Mesothelial cell of epicardium (in vitro differentiated cells): ENCODE measurements at regions not wholly inside any gene's neighbourhood (a gene's known extent, or its start where the extent isn't known, plus 50 kb on each side); places are given as distances from the start of the nearest gene placed in this dataset.
"Not testable (repeated sequence)": the region's sequence is repeated elsewhere in the genome, so short reads cannot be mapped to it uniquely, and the experiment has no call there.

Experiments used
- DNase-seq, 2 experiments: peaks; one replicate each; pipeline ENCODE4 v3.0.0; 2021; ENCODE audit warnings: low spot score in 2 of 2; ENCODE audit not compliant: unreplicated experiment in 2 of 2
- H3K27ac Mint-ChIP-seq: 2 replicates; pipeline ENCODE4 v1.8.0; 2021; ENCODE audit warnings: mixed read lengths
- H3K27me3 Mint-ChIP-seq: 2 replicates; pipeline ENCODE4 v1.8.0; 2021; ENCODE audit warnings: low read depth, mixed read lengths
- H3K36me3 Mint-ChIP-seq: 2 replicates; pipeline ENCODE4 v1.8.0; 2021; ENCODE audit warnings: mixed read lengths
- H3K4me1 Mint-ChIP-seq: 2 replicates; pipeline ENCODE4 v1.8.0; 2021; ENCODE audit warnings: mixed read lengths
- H3K4me3 Mint-ChIP-seq: 2 replicates; pipeline ENCODE4 v1.8.0; 2021; ENCODE audit warnings: mild to moderate bottlenecking, moderate library complexity, mixed read lengths
- H3K9me3 Mint-ChIP-seq: 2 replicates; pipeline ENCODE4 v1.8.0; 2021; ENCODE audit warnings: mixed read lengths
- TF ChIP-seq, protein P1 (sequence below): fragments of 200-600 bp; sonication (generic); IDR thresholded peaks from one replicate; pipeline ENCODE4 v1.5.0; 2021; ENCODE audit warnings: antibody characterized with exemption; ENCODE audit not compliant: unreplicated experiment

DNA sequence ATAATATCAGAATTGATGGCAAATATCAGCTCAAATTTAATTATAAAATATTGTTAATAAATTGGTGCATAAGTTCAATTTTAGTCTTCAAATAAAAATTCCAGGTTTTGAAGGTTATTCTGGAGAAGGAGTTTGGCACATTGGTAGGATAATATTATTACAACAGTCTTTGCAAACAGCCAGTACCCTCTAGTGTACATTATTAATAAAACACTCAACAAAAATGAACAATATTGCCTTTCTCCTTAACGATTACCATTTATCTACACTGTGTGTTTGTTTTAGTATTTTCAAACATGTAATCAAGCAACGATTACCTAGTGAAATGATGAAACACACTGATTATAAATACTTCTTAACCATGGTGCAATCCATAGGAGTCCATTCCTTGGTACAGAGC lies 334.0 kb upstream of the FSIP2 start:
- peaks cover 4% of the 10 kb centered on the region for H3K4me1 Mint-ChIP-seq
- DNase-seq = no peak
- no peaks in the 10 kb centered on the region for H3K27me3 Mint-ChIP-seq
- no peak overlapping the region for H3K27ac Mint-ChIP-seq
- H3K36me3 Mint-ChIP-seq = peaks cover 1% of the 10 kb centered on the region
- no peak overlapping the region for H3K4me3 Mint-ChIP-seq
- TF ChIP-seq, protein P1, sequence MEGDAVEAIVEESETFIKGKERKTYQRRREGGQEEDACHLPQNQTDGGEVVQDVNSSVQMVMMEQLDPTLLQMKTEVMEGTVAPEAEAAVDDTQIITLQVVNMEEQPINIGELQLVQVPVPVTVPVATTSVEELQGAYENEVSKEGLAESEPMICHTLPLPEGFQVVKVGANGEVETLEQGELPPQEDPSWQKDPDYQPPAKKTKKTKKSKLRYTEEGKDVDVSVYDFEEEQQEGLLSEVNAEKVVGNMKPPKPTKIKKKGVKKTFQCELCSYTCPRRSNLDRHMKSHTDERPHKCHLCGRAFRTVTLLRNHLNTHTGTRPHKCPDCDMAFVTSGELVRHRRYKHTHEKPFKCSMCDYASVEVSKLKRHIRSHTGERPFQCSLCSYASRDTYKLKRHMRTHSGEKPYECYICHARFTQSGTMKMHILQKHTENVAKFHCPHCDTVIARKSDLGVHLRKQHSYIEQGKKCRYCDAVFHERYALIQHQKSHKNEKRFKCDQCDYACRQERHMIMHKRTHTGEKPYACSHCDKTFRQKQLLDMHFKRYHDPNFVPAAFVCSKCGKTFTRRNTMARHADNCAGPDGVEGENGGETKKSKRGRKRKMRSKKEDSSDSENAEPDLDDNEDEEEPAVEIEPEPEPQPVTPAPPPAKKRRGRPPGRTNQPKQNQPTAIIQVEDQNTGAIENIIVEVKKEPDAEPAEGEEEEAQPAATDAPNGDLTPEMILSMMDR = no peak
- no peaks in the 10 kb centered on the region for H3K9me3 Mint-ChIP-seq

- no peaks in the 10 kb centered on the region for H3K4me1 Mint-ChIP-seq
- H3K36me3 Mint-ChIP-seq = peaks cover 3% of the 10 kb centered on the region
- DNase-seq = no peak
- H3K27ac Mint-ChIP-seq = no peak overlapping the region
- peaks cover 18% of the 10 kb centered on the region for H3K9me3 Mint-ChIP-seq
- H3K27me3 Mint-ChIP-seq = no peaks in the 10 kb centered on the region
- H3K4me3 Mint-ChIP-seq = no peak overlapping the region
- TF ChIP-seq, protein P1 = no peak
Observed at GRCh38 chr2:185417111-185417510, 321.5 kb upstream of the FSIP2 start.

- H3K9me3 Mint-ChIP-seq = peaks cover 18% of the 10 kb centered on the region
Observed at GRCh38 chr2:185417688-185418087, 320.9 kb upstream of the FSIP2 start.

GRCh38 chr2:185424958-185425629 lies 313.5 kb upstream of the FSIP2 start:
- H3K4me1 Mint-ChIP-seq = peaks cover 25% of the 10 kb centered on the region
- not testable (repeated sequence) for H3K27me3 Mint-ChIP-seq, H3K36me3 Mint-ChIP-seq, H3K9me3 Mint-ChIP-seq
- peak overlapping the region; percentile 87 for H3K4me3 Mint-ChIP-seq
- peak overlapping the region; percentile 94 for H3K27ac Mint-ChIP-seq
- peak in 1 of 2 experiments; percentile 60 for DNase-seq

More at GRCh38 chr2:185417688-185418087, 320.9 kb upstream of the FSIP2 start:
- H3K36me3 Mint-ChIP-seq = peaks cover 3% of the 10 kb centered on the region
- TF ChIP-seq, protein P1 = no peak
- no peaks in the 10 kb centered on the region for H3K4me1 Mint-ChIP-seq
- no peak overlapping the region for H3K27ac Mint-ChIP-seq
- H3K4me3 Mint-ChIP-seq = no peak overlapping the region
- no peak for DNase-seq
- no peaks in the 10 kb centered on the region for H3K27me3 Mint-ChIP-seq

DNA sequence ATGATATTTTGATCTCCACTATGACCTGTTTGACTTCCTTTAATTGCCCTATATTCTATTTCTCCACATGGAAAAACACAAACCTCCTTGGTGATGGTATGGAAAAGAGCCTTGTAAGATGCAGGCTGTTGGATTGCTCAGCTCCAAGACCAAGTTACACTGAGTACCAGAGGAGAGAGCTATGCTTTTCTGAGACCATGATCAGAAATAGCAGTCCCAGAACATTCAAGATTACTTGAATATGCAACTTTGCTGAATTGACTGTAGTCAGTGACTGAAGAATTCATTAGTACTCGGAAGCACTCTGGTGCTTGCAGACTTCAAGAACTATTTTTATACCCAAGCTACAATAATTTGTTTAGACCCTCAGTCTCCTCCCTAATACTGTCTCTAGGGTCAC lies 310.6 kb upstream of the FSIP2 start:
- Mint-ChIP-seq H3K36me3 (peaks cover 1% of the 10 kb centered on the region), H3K9me3 (no peaks in the 10 kb centered on the region), H3K4me1 (peaks cover 27% of the 10 kb centered on the region), H3K27ac (peak overlapping the region; percentile 11), H3K4me3 (peak overlapping the region; percentile 9), H3K27me3 (no peaks in the 10 kb centered on the region)
- TF ChIP-seq, protein P1 = no peak
- DNase-seq = no peak

GRCh38 chr2:185433824-185434223 lies 304.8 kb upstream of the FSIP2 start:
- Mint-ChIP-seq H3K4me3 (no peak overlapping the region), H3K27me3 (no peaks in the 10 kb centered on the region), H3K9me3 (peaks cover 5% of the 10 kb centered on the region), H3K36me3 (peaks cover 14% of the 10 kb centered on the region), H3K4me1 (peaks cover 16% of the 10 kb centered on the region), H3K27ac (no peak overlapping the region)
- DNase-seq = no peak
- TF ChIP-seq, protein P1 = no peak
